ENCODE measurements at regions not wholly inside any gene's neighbourhood (a gene's known extent, or its start where the extent isn't known, plus 50 kb on each side); places are given as distances from the start of the nearest gene placed in this dataset.

GRCh38 chr17:53472586-53472985, 350.1 kb upstream of the KIF2B start:
- TF ChIP-seq CTCF (IDR thresholded peaks at IDR 0.05; ENCODE audit: low read depth, low read length, poor library complexity, severe bottlenecking) (no peak), EZH2phosphoT487 (IDR thresholded peaks at IDR 0.05; ENCODE audit: borderline replicate concordance, low read length) (no peak)
